ENCODE measurements at regions not wholly inside any gene's neighbourhood (a gene's known extent, or its start where the extent isn't known, plus 50 kb on each side); places are given as distances from the start of the nearest gene placed in this dataset.

- Mint-ChIP-seq H3K36me3 (no peaks in the 10 kb centered on the region), H3K9me3 (no peaks in the 10 kb centered on the region), H3K27ac (no peak overlapping the region), H3K4me1 (peaks cover 4% of the 10 kb centered on the region), H3K27me3 (ENCODE audit: low read depth) (peaks cover 6% of the 10 kb centered on the region; the same call in 1 of the 2 replicates), H3K4me3 (no peak overlapping the region)
- POLR2A ChIA-PET: no interaction called here
- no peak for TF ChIP-seq TEAD1 (CRISPR knock-in tag; IDR thresholded peaks at IDR 0.05)
- no peak for TF ChIP-seq GABPB1 (CRISPR knock-in tag; IDR thresholded peaks at IDR 0.05)
- no peak for TF ChIP-seq ZNF416 (CRISPR knock-in tag; IDR thresholded peaks at IDR 0.05)
- DNase-seq (ENCODE audit: low spot score): no peak
- ATAC-seq: no peak
- CTCF ChIA-PET: no interaction called here
Measured at GRCh38 chr20:40494248-40494647, 194.8 kb downstream of the MAFB start.

- DNase-seq (ENCODE audit: low spot score): no peak
- Mint-ChIP-seq H3K27ac (no peak overlapping the region), H3K36me3 (no peaks in the 10 kb centered on the region), H3K4me3 (no peak overlapping the region), H3K27me3 (ENCODE audit: low read depth) (peaks cover 6% of the 10 kb centered on the region; the same call in 1 of the 2 replicates), H3K4me1 (peaks cover 4% of the 10 kb centered on the region), H3K9me3 (no peaks in the 10 kb centered on the region)
- CTCF ChIA-PET: no interaction called here
- POLR2A ChIA-PET: no interaction called here
- TF ChIP-seq ELF4 (CRISPR knock-in tag; IDR thresholded peaks at IDR 0.05; ENCODE audit: low read depth) (no peak), IRF2 (CRISPR knock-in tag; IDR thresholded peaks at IDR 0.05; ENCODE audit: borderline replicate concordance, low read depth) (no peak), CREB1 (CRISPR knock-in tag; IDR thresholded peaks at IDR 0.05) (no peak), ZBTB43 (CRISPR knock-in tag; IDR thresholded peaks at IDR 0.05) (no peak), CBFB (CRISPR knock-in tag; IDR thresholded peaks at IDR 0.05; ENCODE audit: low read depth) (no peak), JUN (CRISPR knock-in tag; IDR thresholded peaks at IDR 0.05) (no peak), CDX4 (CRISPR knock-in tag; IDR thresholded peaks at IDR 0.05; ENCODE audit: borderline replicate concordance) (no peak), ATF2 (CRISPR knock-in tag; IDR thresholded peaks at IDR 0.05; ENCODE audit: borderline replicate concordance, low read depth) (no peak), FOXP4 (CRISPR knock-in tag; IDR thresholded peaks at IDR 0.05) (no peak), EMX1 (CRISPR knock-in tag; IDR thresholded peaks at IDR 0.05) (no peak), NR1H2 (CRISPR knock-in tag; IDR thresholded peaks at IDR 0.05) (no peak), RELA (CRISPR knock-in tag; IDR thresholded peaks at IDR 0.05; ENCODE audit: borderline replicate concordance) (no peak), ZNF425 (CRISPR knock-in tag; conservative IDR thresholded peaks at IDR 0.05) (no peak)
- ATAC-seq: no peak
Measured at GRCh38 chr20:40493549-40493948, 195.5 kb downstream of the MAFB start.

GRCh38 chr20:40493071-40493470 is 196.0 kb downstream of the MAFB start:
- H3K4me3 Mint-ChIP-seq: no peak overlapping the region
- no peak overlapping the region for H3K27ac Mint-ChIP-seq
- ATAC-seq (no peak), DNase-seq (ENCODE audit: low spot score) (no peak)
- H3K36me3 Mint-ChIP-seq: no peaks in the 10 kb centered on the region
- peaks cover 6% of the 10 kb centered on the region; the same call in 1 of the 2 replicates for H3K27me3 Mint-ChIP-seq (ENCODE audit: low read depth)
- TF ChIP-seq E2F5 (CRISPR knock-in tag; IDR thresholded peaks at IDR 0.05): no peak
- no peak for TF ChIP-seq E2F4 (CRISPR knock-in tag; IDR thresholded peaks at IDR 0.05; ENCODE audit: borderline replicate concordance, low read depth)
- TF ChIP-seq MYBL2 (CRISPR knock-in tag; IDR thresholded peaks at IDR 0.05): no peak
- no peak for TF ChIP-seq KAT7 (CRISPR knock-in tag; IDR thresholded peaks at IDR 0.05; ENCODE audit: borderline replicate concordance)
- POLR2A ChIA-PET: no interaction called here
- no peaks in the 10 kb centered on the region for H3K9me3 Mint-ChIP-seq
- peaks cover 4% of the 10 kb centered on the region for H3K4me1 Mint-ChIP-seq
- CTCF ChIA-PET: no interaction called here

Measured in WTC11 (cell line).